NOMO-1 treated with dmso at 0.1 percent for 144 hours (cell line): ENCODE measurements at regions not wholly inside any gene's neighbourhood (a gene's known extent, or its start where the extent isn't known, plus 50 kb on each side); places are given as distances from the start of the nearest gene placed in this dataset.
"Not testable (repeated sequence)": the region's sequence is repeated elsewhere in the genome, so short reads cannot be mapped to it uniquely, and the experiment has no call there.

Experiments used
- DNase-seq: peaks from one replicate; lab custom pipeline; 2025; ENCODE audit not compliant: unreplicated experiment; lab: John Stamatoyannopoulos, UW

GRCh38 chr4:27916452-27917184, 1056.0 kb downstream of the STIM2 start:
- no peak for DNase-seq

GRCh38 chr4:27917381-27917780, 1056.7 kb downstream of the STIM2 start:
- no peak for DNase-seq

- no peak for DNase-seq
These were observed 1060.6 kb downstream of the STIM2 start for GRCh38 chr4:27921231-27921630.

GRCh38 chr4:27928761-27929540, 1068.3 kb downstream of the STIM2 start:
- DNase-seq: no peak

GRCh38 chr4:27930291-27930690, 1069.7 kb downstream of the STIM2 start:
- DNase-seq: no peak

- no peak for DNase-seq
These were observed 1070.3 kb downstream of the STIM2 start for GRCh38 chr4:27930976-27931375.

- DNase-seq: no peak
These were observed 1070.9 kb downstream of the STIM2 start for GRCh38 chr4:27931584-27931983.

- DNase-seq: no peak
These were observed 1074.2 kb downstream of the STIM2 start for GRCh38 chr4:27934871-27935270.

GRCh38 chr4:27946799-27947198, 1086.2 kb downstream of the STIM2 start:
- DNase-seq: no peak

- no peak for DNase-seq
These were observed 1086.7 kb downstream of the STIM2 start for GRCh38 chr4:27947302-27947701.

GRCh38 chr4:27964095-27964494, 1103.5 kb downstream of the STIM2 start:
- DNase-seq: no peak

- DNase-seq: no peak
These were observed 1106.0 kb downstream of the STIM2 start for GRCh38 chr4:27966664-27967063.

- DNase-seq: no peak
These were observed 1112.4 kb downstream of the STIM2 start for GRCh38 chr4:27973056-27973455.

GRCh38 chr4:27973700-27974099, 1113.1 kb downstream of the STIM2 start:
- DNase-seq: no peak

GRCh38 chr4:27974339-27974738, 1113.7 kb downstream of the STIM2 start:
- no peak for DNase-seq

GRCh38 chr4:27974881-27975280, 1114.2 kb downstream of the STIM2 start:
- DNase-seq: not testable (repeated sequence)

GRCh38 chr4:27978427-27979109, 1117.9 kb downstream of the STIM2 start:
- DNase-seq: not testable (repeated sequence)

GRCh38 chr4:27985522-27985921, 1124.9 kb downstream of the STIM2 start:
- no peak for DNase-seq

GRCh38 chr4:27986476-27986875, 1125.8 kb downstream of the STIM2 start:
- no peak for DNase-seq

GRCh38 chr4:28001698-28002097, 1141.1 kb downstream of the STIM2 start:
- no peak for DNase-seq

- no peak for DNase-seq
These were observed 1143.9 kb downstream of the STIM2 start for GRCh38 chr4:28004520-28004919.

GRCh38 chr4:28006021-28006420, 1145.4 kb downstream of the STIM2 start:
- no peak for DNase-seq
